RWPE2 (cell line): ENCODE measurements at regions not wholly inside any gene's neighbourhood (a gene's known extent, or its start where the extent isn't known, plus 50 kb on each side); places are given as distances from the start of the nearest gene placed in this dataset.

ENCODE experiments used
- ATAC-seq: fragments of 200-7000 bp; cut with Tn5 transposase; 3 replicates; pipeline ENCODE4 v1.9.1; 2021; ENCODE audit warnings: low read depth
- DNase-seq: peaks from one replicate; pipeline ENCODE4 v3.0.0-alpha.2; 2020; ENCODE audit warnings: low spot score
- H3K27ac ChIP-seq: fragments of 450-650 bp; 2 replicates; pipeline ENCODE4 v1.5.1; 2017; ENCODE audit warnings: mild to moderate bottlenecking; ENCODE audit not compliant: poor library complexity, severe bottlenecking
- H3K27me3 ChIP-seq: fragments of 250-450 bp; sonication (Bioruptor Pico); 2 replicates; pipeline ENCODE4 v1.5.1; 2021; ENCODE audit warnings: mild to moderate bottlenecking, moderate library complexity; ENCODE audit not compliant: insufficient read depth, poor library complexity, severe bottlenecking
- H3K36me3 ChIP-seq: fragments of 250-450 bp; sonication (Bioruptor Pico); 2 replicates; pipeline ENCODE4 v1.5.1; 2020; ENCODE audit warnings: low read depth, mild to moderate bottlenecking, moderate library complexity
- H3K4me1 ChIP-seq: fragments of 250-450 bp; sonication (Bioruptor Pico); 2 replicates; pipeline ENCODE4 v1.5.1; 2021; ENCODE audit warnings: mild to moderate bottlenecking, moderate library complexity; ENCODE audit not compliant: insufficient read depth, poor library complexity, severe bottlenecking
- H3K4me3 ChIP-seq: fragments of 250-450 bp; sonication (Bioruptor Pico); 2 replicates; pipeline ENCODE4 v1.5.1; 2021; ENCODE audit warnings: mild to moderate bottlenecking, moderate library complexity; ENCODE audit not compliant: severe bottlenecking
- H3K9me3 ChIP-seq: fragments of 250-450 bp; sonication (Bioruptor Pico); 2 replicates; pipeline ENCODE4 v1.5.1; 2021; ENCODE audit warnings: mild to moderate bottlenecking, moderate library complexity; ENCODE audit not compliant: severe bottlenecking
- TF ChIP-seq, protein P1 (sequence below): fragments of 450-650 bp; IDR thresholded peaks from one replicate; pipeline ENCODE4 v1.5.1; 2017; ENCODE audit warnings: mild to moderate bottlenecking, moderate library complexity; ENCODE audit not compliant: poor library complexity, severe bottlenecking

DNA sequence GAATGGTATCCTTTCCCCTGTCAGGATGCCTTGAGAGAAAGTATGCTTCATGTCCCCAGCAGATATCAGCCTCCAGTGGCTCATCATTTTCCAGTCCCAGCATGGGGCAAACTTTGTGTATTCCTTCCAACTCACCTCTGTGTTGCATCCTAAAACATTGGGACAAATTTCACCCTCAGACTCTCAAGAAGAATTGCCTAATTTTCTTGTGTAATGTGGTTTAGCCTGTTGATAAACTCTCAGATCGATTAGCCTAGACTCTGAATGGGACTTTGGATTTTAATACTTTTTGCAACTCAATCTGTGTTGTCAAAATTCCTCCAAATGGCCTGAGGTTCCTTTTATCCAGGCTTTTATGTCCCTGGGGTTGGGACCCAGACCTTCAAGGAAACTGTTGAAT lies 805.3 kb downstream of the C4orf33 start:
- H3K36me3 ChIP-seq: no peaks in the 10 kb centered on the region
- no peak for ATAC-seq
- H3K27me3 ChIP-seq: no peaks in the 10 kb centered on the region
- H3K4me3 ChIP-seq: no peak overlapping the region
- TF ChIP-seq, protein P1, sequence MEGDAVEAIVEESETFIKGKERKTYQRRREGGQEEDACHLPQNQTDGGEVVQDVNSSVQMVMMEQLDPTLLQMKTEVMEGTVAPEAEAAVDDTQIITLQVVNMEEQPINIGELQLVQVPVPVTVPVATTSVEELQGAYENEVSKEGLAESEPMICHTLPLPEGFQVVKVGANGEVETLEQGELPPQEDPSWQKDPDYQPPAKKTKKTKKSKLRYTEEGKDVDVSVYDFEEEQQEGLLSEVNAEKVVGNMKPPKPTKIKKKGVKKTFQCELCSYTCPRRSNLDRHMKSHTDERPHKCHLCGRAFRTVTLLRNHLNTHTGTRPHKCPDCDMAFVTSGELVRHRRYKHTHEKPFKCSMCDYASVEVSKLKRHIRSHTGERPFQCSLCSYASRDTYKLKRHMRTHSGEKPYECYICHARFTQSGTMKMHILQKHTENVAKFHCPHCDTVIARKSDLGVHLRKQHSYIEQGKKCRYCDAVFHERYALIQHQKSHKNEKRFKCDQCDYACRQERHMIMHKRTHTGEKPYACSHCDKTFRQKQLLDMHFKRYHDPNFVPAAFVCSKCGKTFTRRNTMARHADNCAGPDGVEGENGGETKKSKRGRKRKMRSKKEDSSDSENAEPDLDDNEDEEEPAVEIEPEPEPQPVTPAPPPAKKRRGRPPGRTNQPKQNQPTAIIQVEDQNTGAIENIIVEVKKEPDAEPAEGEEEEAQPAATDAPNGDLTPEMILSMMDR: no peak
- H3K27ac ChIP-seq: no peak overlapping the region
- no peaks in the 10 kb centered on the region for H3K4me1 ChIP-seq
- DNase-seq: no peak
- no peaks in the 10 kb centered on the region for H3K9me3 ChIP-seq

GRCh38 chr4:129903861-129904260 lies 807.9 kb downstream of the C4orf33 start:
- no peaks in the 10 kb centered on the region for H3K36me3 ChIP-seq
- DNase-seq (no peak), ATAC-seq (no peak)
- H3K4me3 ChIP-seq: no peak overlapping the region
- H3K27ac ChIP-seq: no peak overlapping the region
- H3K4me1 ChIP-seq: no peaks in the 10 kb centered on the region
- H3K9me3 ChIP-seq: no peaks in the 10 kb centered on the region
- H3K27me3 ChIP-seq: no peaks in the 10 kb centered on the region
- TF ChIP-seq, protein P1: no peak

GRCh38 chr4:129905256-129905655 lies 809.3 kb downstream of the C4orf33 start:
- DNase-seq: no peak
- Histone ChIP-seq H3K4me1 (no peaks in the 10 kb centered on the region), H3K27ac (no peak overlapping the region), H3K36me3 (no peaks in the 10 kb centered on the region), H3K9me3 (no peaks in the 10 kb centered on the region), H3K27me3 (no peaks in the 10 kb centered on the region), H3K4me3 (no peak overlapping the region)
- TF ChIP-seq, protein P1: no peak
- ATAC-seq: no peak

DNA sequence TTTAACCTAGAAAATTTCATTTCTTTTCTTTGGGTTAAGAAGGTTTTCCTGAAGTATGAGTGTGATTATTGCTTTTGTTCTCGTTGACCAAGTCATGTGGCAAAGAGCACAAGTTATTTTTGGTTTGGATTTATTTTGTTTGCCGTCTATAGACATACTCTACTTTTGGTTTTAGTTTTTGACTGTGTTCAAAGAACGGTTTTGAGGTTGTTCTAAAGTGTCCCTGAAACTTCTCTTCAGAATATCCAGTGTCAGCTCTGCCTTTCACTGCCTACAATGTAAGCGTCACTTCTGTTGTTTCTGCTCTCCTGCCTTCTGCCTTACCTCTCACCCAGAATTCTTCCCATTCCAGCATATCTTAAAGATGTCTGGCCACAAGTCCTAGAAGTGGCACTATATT lies 812.2 kb downstream of the C4orf33 start:
- TF ChIP-seq, protein P1: no peak
- ATAC-seq (no peak), DNase-seq (no peak)
- H3K4me1 ChIP-seq: peaks cover 4% of the 10 kb centered on the region
- H3K9me3 ChIP-seq: no peaks in the 10 kb centered on the region
- H3K36me3 ChIP-seq: no peaks in the 10 kb centered on the region
- no peak overlapping the region for H3K27ac ChIP-seq
- H3K27me3 ChIP-seq: no peaks in the 10 kb centered on the region
- no peak overlapping the region for H3K4me3 ChIP-seq

GRCh38 chr4:129916991-129917390 lies 821.0 kb downstream of the C4orf33 start:
- Histone ChIP-seq H3K27me3 (no peaks in the 10 kb centered on the region), H3K9me3 (peaks cover 2% of the 10 kb centered on the region), H3K27ac (no peak overlapping the region), H3K4me3 (no peak overlapping the region), H3K4me1 (peaks cover 4% of the 10 kb centered on the region), H3K36me3 (no peaks in the 10 kb centered on the region)
- DNase-seq: no peak
- TF ChIP-seq, protein P1: no peak
- ATAC-seq: no peak
